ENCODE measurements at regions not wholly inside any gene's neighbourhood (a gene's known extent, or its start where the extent isn't known, plus 50 kb on each side); places are given as distances from the start of the nearest gene placed in this dataset.
"Not testable (repeated sequence)": the region's sequence is repeated elsewhere in the genome, so short reads cannot be mapped to it uniquely, and the experiment has no call there.

DNA sequence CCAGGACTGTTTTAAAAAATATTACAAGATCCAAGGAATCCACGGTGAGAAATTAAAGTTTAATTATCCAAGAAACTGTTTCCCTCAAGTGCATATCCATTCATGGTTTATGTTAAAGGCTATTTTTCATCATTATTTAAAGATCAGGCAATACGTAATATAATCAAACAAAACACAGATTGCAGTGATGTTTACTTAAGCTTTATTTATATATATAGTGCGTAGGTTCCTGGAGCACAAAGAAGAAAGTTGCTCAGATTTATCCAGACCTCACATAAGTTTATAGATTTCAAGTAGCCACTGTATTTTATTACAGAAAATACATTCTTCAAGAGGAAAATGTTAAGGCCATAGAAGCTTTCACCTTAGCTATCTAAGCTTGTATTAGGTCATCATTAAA is 210.0 kb upstream of the KLF14 start:
- DNase-seq (ENCODE audit: low read depth in 2 of 3, low spot score in 1 of 3), result no peak

DNA sequence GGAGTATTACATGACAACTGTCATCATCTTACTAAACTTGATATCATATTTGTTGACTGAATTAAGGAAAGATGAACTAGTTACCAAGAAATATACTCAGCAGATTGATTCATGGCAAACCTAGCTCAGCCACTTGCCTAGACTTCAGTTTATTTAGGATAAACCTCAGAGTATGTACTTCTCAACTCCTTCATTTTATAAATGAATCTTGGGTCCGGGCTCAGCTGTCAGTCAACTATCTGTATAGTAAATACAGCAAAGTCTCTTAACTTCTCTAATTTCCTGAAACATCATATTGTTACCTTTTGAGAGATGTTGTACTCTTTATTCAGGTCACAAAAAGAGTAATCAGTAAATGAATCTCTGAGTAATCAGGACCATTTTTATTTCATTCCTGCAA is 211.0 kb upstream of the KLF14 start:
- DNase-seq (ENCODE audit: low read depth in 2 of 3, low spot score in 1 of 3), result no peak

DNA sequence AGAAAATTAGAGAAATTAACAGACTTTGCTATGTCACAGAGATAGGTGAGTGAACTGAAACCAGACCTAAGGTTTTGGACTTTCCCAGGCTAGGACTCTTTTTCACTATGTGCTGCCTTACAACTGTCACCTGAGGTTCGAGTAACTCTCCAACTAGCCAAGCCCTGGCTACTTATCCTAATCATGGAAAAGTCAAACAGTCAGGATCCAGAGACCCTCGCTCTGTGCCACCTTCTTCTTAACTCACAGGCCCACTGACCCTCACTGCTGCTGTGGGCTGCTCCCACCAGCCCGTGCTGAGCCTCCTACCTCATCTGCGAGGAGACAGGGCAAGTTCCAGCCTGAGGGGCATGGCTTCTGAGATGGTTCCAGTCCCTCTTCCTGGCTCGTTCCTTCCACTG is 211.4 kb upstream of the KLF14 start:
- no peak for DNase-seq (ENCODE audit: low read depth in 2 of 3, low spot score in 1 of 3)

DNA sequence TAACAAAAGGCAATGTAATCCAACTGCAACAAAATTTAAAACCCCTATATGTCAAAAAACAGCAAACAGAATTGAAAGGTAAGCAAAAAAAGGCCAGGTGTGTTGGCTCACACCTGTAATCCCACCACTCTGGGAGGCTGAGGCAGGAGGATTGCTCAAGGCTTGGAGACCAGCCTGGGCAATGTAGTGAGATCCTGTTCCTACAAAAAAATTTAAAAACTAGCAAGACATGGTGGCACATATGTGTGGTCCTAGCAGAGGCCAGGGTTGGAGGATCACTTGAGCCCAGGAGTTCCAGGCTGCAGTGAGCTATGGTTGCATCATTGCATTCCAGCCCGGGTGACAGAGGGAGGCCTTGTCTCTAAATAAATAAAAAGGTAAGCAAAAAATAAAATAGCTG is 212.1 kb upstream of the KLF14 start:
- no peak for DNase-seq (ENCODE audit: low read depth in 2 of 3, low spot score in 1 of 3)

DNA sequence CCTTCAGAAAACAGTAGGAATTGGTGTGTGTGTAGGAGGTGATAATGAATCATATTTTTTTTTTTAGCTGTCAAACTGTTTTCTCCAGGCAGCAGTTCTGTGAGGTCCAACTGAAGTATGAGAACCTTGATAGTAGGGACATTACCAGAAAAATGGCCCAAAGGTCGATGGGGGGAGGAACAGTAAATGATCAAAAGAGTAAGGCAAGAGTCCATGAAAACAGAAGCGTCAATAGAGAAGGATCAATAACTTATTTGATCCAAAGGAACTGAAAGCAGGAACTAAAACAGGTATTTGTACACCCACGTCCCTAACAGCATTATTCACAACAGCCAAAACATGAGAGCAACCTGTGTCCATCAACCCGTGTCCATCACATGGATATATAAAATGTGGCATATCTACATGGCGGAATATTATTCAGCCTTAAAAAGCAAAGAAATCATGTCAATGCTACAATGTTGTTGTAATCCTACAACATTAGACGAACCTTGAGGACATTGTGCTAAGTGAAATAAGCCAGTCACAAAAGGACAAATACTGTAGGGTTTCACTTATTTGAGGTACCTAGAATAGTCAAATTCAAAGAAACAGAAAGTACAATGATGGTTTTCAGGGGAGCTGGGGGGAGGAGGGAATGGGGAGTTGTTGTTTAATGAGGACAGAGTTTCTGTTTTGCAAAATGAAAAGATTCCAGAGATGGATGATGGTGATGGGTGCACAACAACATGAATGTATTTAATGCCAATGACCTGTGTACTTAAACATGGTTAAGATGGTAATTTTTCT is 214.0 kb upstream of the KLF14 start:
- DNase-seq (ENCODE audit: low read depth in 2 of 3, low spot score in 1 of 3), result no peak

DNA sequence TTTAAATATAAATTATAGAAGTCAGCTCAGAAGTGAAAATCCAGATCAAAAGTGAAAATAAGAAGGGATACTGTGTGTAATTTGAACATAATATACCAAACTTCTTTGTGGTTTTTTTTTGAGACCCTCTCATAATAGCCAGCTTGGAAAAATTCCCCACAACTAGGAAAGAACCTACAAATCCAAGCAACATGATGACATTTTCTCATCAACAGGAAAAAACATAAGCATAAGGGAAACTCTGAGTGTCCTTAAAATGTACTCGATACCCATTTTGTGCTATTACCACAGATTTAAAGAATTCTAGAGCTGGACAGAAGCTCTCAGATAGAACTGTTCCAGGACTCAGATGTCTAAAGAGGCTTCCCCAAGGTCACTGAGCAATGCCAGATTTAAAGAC is 214.8 kb upstream of the KLF14 start:
- no peak for DNase-seq (ENCODE audit: low read depth in 2 of 3, low spot score in 1 of 3)

DNA sequence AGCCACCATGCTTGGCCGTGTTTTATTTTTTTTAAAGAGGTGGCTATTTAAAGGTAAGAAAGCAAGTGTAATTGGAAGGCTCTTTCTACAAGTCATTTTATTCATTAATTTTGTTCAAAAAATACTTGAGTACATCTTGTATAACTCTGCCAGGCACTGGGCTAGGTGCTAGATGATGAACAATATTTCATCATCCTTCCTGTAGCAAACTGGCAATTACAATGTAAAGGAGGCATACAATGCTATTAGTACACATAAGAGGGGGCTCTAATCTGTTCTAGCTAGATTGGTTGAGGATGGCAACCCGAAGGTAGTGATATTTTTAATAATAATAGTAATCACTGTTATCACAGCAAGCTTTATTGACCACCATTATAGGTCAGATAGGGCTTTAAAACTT is 215.5 kb upstream of the KLF14 start:
- no peak for DNase-seq (ENCODE audit: low read depth in 2 of 3, low spot score in 1 of 3)

DNA sequence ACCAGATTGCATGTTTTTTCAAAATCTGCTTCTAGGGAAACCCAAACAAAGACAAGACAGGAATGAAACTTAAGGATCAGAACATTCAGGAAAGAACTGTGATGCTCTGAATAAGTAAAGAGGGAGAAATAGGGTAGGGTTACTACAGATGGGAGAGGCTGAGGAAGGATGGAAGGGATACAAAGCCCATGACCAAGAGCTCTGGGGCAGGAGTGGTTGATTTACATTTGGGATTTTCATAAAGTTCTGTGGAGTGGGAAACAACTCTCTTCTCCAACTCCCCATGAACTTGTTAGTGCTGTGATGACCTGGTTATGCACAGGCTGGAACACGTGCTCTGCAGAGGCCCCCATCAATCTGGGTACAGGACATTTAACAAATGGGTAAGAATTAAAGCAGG is 216.0 kb upstream of the KLF14 start:
- no peak for DNase-seq (ENCODE audit: low read depth in 2 of 3, low spot score in 1 of 3)

DNA sequence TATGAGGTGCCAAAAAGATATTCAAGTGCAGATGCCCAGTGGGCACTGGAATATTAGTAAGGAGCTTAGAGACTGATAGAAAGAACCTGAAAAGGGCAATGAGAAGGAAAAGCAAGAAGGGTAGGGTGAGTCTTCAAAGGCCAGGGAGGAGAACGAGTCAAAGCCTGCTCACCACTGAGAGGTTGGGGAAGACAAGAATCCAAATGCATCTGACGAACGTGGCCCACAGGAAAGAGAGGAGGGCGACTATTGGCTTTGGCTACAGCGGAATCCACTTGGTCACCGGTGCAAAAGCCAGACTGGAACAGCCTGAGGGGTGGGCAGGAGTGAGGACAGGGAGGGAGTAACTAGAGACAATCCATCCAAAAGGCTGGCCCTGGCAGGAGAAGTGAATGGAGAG is 216.7 kb upstream of the KLF14 start:
- DNase-seq (ENCODE audit: low read depth in 2 of 3, low spot score in 1 of 3), result no peak

DNA sequence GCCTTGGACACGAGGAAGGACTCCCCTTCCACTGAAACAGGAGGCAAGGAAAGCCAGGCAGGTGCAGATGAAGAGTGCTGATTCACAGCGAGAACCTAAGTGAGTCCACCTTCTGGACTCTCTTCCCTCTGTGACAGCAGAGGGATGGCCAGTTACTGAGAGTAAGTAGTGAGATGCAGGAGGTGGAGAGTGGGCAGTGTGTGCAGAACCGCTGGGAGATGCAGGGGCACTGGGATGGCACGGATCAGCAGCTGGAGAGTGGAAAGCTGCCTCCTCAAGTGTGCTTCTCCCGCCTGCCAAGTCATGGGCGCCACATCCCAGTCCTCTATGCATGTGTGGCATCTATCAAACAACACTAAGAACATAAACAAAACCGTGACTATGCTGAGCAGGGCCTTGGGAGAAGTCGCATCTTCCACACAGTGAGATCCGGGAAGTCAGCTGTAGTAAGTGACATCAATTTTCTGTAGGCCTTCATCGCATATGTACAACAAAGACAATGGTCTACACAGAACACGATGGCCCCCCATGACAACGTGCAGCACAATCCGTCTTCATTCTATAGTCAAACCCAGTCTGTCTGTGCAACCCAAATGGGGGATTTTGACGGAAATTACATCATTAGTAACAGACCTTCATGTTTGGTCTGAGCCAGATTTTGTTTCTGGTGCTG is 217.4 kb upstream of the KLF14 start:
- no peak for DNase-seq (ENCODE audit: low read depth in 2 of 3, low spot score in 1 of 3)

DNA sequence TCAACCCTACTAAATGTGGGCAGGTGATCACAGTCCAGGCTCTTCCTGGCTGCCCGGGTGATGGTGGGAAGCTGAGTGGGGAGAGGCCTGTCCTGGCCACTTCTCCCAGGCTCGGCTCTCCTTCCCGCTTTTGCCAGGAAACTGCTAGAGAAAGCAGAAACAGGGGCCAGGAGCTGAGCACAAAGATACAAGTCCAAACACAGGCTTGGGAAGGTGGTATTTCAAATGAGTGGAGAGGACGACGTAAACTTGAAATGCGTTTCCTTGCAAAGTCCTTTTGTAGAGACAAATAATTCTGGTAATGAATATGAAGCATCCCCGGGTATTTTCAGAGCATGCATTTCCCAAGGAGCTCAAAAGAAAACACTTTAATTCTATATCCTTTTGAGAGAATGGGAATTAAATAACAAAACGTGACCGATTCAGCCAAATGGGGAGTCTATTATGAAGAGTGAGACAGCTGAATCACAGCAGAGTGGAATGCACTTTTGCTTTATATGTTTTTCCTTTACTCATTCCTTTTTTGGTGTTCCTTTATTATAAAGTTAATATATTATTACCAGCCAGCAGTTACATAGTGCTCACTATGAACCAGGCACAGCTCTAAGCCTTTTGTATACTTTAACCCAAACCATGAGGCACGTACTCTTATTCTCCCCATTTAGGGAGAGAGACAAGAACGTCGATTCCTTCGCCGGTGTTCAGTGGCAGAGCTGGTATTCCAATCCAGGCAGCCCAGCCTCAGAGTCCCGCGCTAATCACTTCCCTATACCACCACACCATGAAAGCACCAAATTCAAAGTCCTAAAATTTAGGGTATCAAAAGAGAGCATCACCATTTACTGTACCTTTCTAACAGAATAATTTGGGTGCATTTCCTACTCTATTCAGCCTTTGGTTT is 218.2 kb upstream of the KLF14 start:
- DNase-seq (ENCODE audit: low read depth in 2 of 3, low spot score in 1 of 3), result no peak

DNA sequence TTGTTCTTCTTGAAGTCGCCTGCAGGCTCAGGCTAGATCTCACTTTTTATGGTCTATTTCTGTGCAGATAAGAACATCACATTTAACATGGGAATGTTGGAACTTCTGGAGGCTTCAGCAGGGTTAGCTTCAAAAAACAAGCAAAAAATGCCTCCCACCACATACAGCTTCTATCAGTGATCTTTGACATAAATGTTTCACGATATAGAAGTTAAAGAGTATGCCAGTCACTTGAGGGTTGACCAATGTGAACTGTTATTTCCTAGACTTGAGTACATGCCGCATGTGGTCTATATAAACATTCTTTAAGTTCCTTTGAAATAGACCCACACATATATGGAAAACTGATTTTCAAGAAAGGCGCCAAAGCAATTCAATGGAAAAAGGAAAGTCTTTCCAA is 219.2 kb upstream of the KLF14 start:
- no peak for DNase-seq (ENCODE audit: low read depth in 2 of 3, low spot score in 1 of 3)

DNA sequence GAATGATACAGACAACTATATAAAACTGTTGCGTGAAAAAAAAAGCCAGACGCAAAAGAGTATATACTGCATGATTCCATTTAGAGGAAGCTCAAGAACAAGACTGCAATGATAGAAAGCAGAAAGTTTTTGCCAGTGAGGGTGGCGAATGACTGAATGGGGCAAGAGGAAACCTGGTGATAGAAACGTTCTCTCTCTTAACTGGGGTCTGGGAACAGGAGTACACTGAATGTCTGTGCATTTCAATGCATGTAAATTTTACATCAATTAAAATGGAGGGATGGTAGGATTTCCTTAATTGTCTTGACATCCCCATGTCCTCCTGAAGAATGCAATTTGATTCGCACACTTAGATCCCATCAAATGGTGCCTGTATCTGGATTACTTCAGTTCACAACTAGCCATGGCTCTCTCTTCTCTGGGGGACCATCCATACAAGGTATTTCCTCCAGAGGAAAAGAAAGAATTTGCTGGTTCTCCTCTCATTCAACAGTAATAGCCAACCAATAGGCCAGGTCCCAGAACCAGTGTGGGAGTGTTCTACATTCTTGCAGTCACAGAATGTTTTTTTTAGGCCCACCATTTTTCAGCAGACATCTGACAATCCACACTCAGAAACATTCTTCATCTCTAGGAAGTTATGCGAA is 221.0 kb upstream of the KLF14 start:
- no peak for DNase-seq (ENCODE audit: low read depth in 2 of 3, low spot score in 1 of 3)

DNA sequence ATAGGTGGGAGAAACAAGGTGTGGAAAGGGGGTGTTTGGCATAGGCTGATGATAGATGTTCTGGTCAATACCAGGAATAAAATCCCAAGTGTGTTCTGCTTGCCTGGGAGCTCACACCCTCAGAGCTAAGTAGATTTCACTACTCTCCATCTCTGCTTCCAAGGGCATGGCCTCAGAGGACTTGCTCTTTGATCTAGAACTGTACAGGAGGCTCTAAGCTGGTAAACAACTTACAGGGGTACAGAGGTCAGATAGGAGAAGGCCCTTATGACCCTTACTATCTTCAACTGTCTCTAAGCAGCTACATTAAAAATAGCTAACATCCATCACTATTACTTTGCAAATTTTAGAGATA is 221.5 kb upstream of the KLF14 start:
- DNase-seq (ENCODE audit: low read depth in 2 of 3, low spot score in 1 of 3), result no peak

DNA sequence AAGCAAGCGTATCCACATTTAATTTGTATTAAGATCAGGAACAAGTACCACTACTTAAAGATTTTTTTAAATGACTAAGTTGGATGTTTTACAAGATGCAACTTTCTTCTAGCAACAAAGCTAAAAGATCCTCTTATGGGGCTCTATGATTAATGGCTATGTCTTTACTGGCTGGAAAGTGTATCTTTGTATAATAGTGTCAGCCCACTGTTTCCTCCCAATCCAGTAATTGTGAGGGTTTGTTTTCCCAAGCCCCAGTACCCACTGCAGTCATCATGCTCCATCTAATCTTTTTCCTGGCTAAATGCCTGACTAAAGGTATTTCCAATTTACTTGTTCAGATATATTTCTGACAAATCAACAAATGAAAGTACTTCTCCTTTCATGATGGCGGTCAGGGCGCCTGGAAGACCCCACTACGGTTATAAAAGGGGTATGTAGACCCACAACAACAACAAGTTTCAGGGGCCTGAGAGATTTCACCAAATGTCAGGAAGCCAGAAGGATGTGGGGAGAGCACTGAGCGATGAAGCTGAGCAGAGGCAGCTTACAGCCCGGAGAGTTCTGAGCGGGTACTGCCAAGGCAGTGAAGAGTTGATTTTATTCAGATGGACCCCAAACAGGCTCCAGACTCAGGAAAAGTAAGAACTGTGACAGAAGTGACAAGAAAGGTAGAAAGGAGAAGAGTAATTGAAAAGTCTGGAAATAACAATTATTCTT is 222.6 kb upstream of the KLF14 start:
- DNase-seq (ENCODE audit: low read depth in 2 of 3, low spot score in 1 of 3), result no peak

DNA sequence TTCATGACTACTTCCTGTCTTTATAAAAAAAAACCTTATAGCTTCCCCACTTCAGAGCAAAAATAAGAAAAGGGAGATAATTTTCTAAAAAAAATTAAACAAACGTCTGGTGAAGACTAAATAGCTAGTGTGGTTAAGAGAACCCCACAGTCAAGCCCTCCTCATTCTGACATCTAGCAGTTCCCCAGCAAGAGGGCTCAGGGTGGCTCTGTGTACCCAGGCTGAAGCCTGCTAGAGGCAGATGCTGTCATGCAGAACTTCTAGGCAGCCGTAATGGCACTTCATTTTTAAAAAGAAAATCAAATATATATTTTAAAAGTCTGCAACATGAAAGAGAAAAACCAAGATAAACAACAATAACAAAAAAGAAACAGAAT is 223.1 kb upstream of the KLF14 start:
- DNase-seq (ENCODE audit: low read depth in 2 of 3, low spot score in 1 of 3), result no peak

DNA sequence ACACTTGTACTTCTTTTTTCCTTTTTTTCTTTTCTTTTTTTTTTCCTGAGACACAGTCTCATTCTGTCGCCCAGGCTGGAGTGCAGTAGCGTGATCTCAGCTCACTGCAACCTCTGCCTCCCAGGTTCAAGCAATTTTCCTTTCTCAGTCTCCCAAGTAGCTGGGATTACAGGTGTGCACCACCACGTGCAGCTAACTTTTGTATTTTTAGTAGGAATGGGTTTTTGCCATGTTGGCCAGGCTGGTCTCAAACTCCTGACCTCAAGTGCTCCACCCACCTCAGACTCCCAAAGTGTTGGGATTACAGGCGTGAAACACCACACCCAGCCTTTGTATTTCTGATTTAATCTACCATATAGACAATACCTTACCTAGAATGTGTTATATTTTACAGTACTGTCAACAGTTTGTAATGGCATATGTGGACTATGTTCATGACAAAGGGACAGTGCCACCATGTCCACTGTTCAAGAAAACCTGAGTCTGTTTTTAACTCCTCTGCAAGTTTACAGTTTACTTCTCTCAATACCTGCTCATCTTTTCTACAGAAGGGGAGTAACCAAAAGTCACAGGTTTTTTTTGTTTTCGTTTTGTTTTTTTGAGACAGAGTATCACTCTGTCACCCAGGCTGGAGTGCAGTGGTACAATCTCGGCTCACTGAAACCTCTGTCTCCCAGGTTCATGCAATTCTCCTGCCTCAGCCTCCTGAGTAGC is 223.9 kb upstream of the KLF14 start:
- DNase-seq (ENCODE audit: low read depth in 2 of 3, low spot score in 1 of 3), result not testable (repeated sequence)

DNA sequence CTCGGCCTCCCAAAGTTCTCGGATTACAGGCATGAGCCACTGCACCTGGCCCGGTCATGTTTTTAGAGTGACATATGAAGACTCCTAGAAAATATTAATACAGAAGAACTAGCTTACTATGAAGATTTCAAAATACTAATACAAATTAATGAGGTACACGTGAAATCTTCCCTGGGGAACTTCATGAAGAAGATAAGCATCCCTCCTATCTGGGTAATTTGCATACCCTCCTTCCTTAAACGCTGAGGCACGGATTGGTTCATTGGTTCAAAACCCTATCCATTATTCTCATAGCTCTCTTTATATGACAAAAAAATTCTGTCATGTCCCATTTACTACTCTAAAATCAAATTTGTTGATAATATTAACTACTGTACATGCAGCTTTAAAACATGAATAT is 224.8 kb upstream of the KLF14 start:
- no peak for DNase-seq (ENCODE audit: low read depth in 2 of 3, low spot score in 1 of 3)

DNA sequence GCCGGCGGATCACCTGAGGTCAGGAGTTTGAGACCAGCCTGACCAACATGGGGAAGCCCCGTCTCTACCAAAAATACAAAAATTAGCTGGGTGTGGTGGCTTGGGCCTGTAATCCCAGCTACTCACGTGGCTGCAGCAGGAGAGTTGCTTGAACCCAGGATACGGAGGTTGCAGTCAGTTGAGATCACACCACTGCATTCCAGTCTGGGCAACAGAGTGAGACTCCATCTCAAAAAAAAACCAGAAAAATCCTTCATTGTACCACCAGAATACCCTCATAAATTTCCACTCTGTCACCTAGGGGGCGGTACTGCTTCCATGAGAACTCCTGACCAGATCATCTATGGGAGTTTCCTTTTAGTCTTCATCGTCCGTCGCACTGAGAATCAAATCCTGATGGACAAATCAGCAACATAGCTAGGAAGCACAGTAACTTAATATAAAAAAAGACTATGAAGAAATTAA is 225.8 kb upstream of the KLF14 start:
- no peak for DNase-seq (ENCODE audit: low read depth in 2 of 3, low spot score in 1 of 3)
